H9 (cell line): ENCODE measurements at regions not wholly inside any gene's neighbourhood (a gene's known extent, or its start where the extent isn't known, plus 50 kb on each side); places are given as distances from the start of the nearest gene placed in this dataset.
A peak's percentile ranks its signal among the peaks of the same experiment; 100 is the strongest.

Experiments
- DNase-seq: peaks from one replicate; pipeline ENCODE4 v3.0.0-alpha.2; 2017
- H2AFZ ChIP-seq: one replicate; pipeline ENCODE4 v1.6.1; 2013; ENCODE audit warnings: mild to moderate bottlenecking, low read length, control low read depth, moderate library complexity
- H2AK5ac ChIP-seq: 2 replicates; pipeline ENCODE4 v1.6.1; 2013; ENCODE audit warnings: low read length, control low read depth, mixed read lengths; ENCODE audit not compliant: insufficient read length
- H2BK120ac ChIP-seq: one replicate; pipeline ENCODE4 v1.6.1; 2013; ENCODE audit warnings: low read depth, mild to moderate bottlenecking, low read length, control low read depth, inconsistent platforms; ENCODE audit not compliant: poor library complexity, severe bottlenecking
- H2BK12ac ChIP-seq: 2 replicates; pipeline ENCODE4 v1.6.1; 2013; ENCODE audit warnings: low read length, control low read depth, mixed read lengths, low read depth; ENCODE audit not compliant: insufficient read length
- H2BK15ac ChIP-seq: 2 replicates; pipeline ENCODE4 v1.6.1; 2013; ENCODE audit warnings: low read depth, low read length, control low read depth
- H2BK20ac ChIP-seq: one replicate; pipeline ENCODE4 v1.6.1; 2013; ENCODE audit warnings: low read depth, mild to moderate bottlenecking, low read length, control low read depth, inconsistent platforms; ENCODE audit not compliant: poor library complexity, severe bottlenecking
- H2BK5ac ChIP-seq: 2 replicates; pipeline ENCODE4 v1.6.1; 2013; ENCODE audit warnings: low read length, control low read depth, mixed read lengths; ENCODE audit not compliant: insufficient read length
- H3K14ac ChIP-seq: 2 replicates; pipeline ENCODE4 v1.6.1; 2013; ENCODE audit warnings: low read length, control low read depth; ENCODE audit not compliant: insufficient read depth
- H3K18ac ChIP-seq: 2 replicates; pipeline ENCODE4 v1.6.1; 2013; ENCODE audit warnings: low read depth, mild to moderate bottlenecking, mixed read lengths, low read length, control low read depth; ENCODE audit not compliant: insufficient read length
- H3K23ac ChIP-seq: 2 replicates; pipeline ENCODE4 v1.6.1; 2013; ENCODE audit warnings: low read length, control low read depth, mixed read lengths, low read depth; ENCODE audit not compliant: insufficient read length
- H3K23me2 ChIP-seq: 2 replicates; pipeline ENCODE4 v1.6.1; 2013; ENCODE audit warnings: low read depth, mild to moderate bottlenecking, mixed read lengths, low read length, control low read depth; ENCODE audit not compliant: insufficient read length, poor library complexity, severe bottlenecking
- H3K27ac ChIP-seq: 2 replicates; pipeline ENCODE4 v1.5.1; 2013; ENCODE audit warnings: low read length, control low read depth, mixed read lengths, low read depth; ENCODE audit not compliant: insufficient read length
- H3K27me3 ChIP-seq: 2 replicates; pipeline ENCODE4 v1.6.1; 2013; ENCODE audit warnings: low read length, control low read depth, inconsistent platforms; ENCODE audit not compliant: insufficient read depth
- H3K4ac ChIP-seq: 2 replicates; pipeline ENCODE4 v1.6.1; 2013; ENCODE audit warnings: low read depth, mild to moderate bottlenecking, control low read depth, inconsistent platforms, low read length, moderate library complexity
- H3K4me1 ChIP-seq: 2 replicates; pipeline ENCODE4 v1.6.1; 2013; ENCODE audit warnings: low read length, control low read depth, inconsistent platforms; ENCODE audit not compliant: insufficient read depth
- H3K4me2 ChIP-seq: 2 replicates; pipeline ENCODE4 v1.6.1; 2013; ENCODE audit warnings: low read length, control low read depth, mixed read lengths; ENCODE audit not compliant: insufficient read length, insufficient read depth
- H3K56ac ChIP-seq: 2 replicates; pipeline ENCODE4 v1.6.1; 2013; ENCODE audit warnings: low read depth, mild to moderate bottlenecking, mixed read lengths, low read length, control low read depth; ENCODE audit not compliant: insufficient read length
- H3K79me1 ChIP-seq: 2 replicates; pipeline ENCODE4 v1.6.1; 2013; ENCODE audit warnings: low read depth, mild to moderate bottlenecking, moderate library complexity, low read length, control low read depth, inconsistent platforms; ENCODE audit not compliant: insufficient read depth, poor library complexity, severe bottlenecking
- H3K79me2 ChIP-seq: 2 replicates; pipeline ENCODE4 v1.6.1; 2013; ENCODE audit warnings: low read length, control low read depth, inconsistent platforms; ENCODE audit not compliant: insufficient read depth
- H3K9ac ChIP-seq: 2 replicates; pipeline ENCODE4 v1.6.1; 2013; ENCODE audit warnings: low read length, control low read depth, mixed read lengths; ENCODE audit not compliant: insufficient read length; ENCODE audit errors: extremely low read depth
- H3K9me3 ChIP-seq: one replicate; pipeline ENCODE4 v1.6.1; 2013; ENCODE audit warnings: low read depth, low read length, inconsistent platforms; ENCODE audit not compliant: control insufficient read depth
- H3T11ph ChIP-seq: one replicate; pipeline ENCODE4 v1.6.1; 2013; ENCODE audit warnings: mild to moderate bottlenecking, low read length, control low read depth, inconsistent platforms
- H4K20me1 ChIP-seq: one replicate; pipeline ENCODE4 v1.6.1; 2013; ENCODE audit not compliant: control insufficient read depth, insufficient read length, insufficient read depth
- H4K5ac ChIP-seq: 2 replicates; pipeline ENCODE4 v1.6.1; 2013; ENCODE audit warnings: low read depth, mild to moderate bottlenecking, mixed read lengths, low read length, control low read depth; ENCODE audit not compliant: insufficient read length
- H4K8ac ChIP-seq: replicated peaks from 2 replicates; pipeline ENCODE4 v1.6.1; 2013; ENCODE audit warnings: low read length, control low read depth, mixed read lengths, low read depth; ENCODE audit not compliant: insufficient read length
- H4K91ac ChIP-seq: 2 replicates; pipeline ENCODE4 v1.6.1; 2013; ENCODE audit warnings: low read depth, mild to moderate bottlenecking, moderate library complexity, mixed read lengths, low read length, control low read depth; ENCODE audit not compliant: insufficient read length
- H3K27ac Mint-ChIP-seq, 3 experiments: 2 replicates in 2 of 3; 3 replicates in 1 of 3; pipeline ENCODE4 v1.8.0; 2020 to 2021; ENCODE audit warnings: mixed read lengths in 3 of 3, mild to moderate bottlenecking in 1 of 3, moderate library complexity in 1 of 3
- H3K27me3 Mint-ChIP-seq: 2 replicates; pipeline ENCODE4 v1.8.0; 2021; ENCODE audit warnings: low read depth, mild to moderate bottlenecking, moderate library complexity, mixed read lengths
- H3K36me3 Mint-ChIP-seq, 3 experiments: 2 replicates in 2 of 3; 3 replicates in 1 of 3; pipeline ENCODE4 v1.8.0; 2020 to 2021; ENCODE audit warnings: low read depth in 3 of 3, mixed read lengths in 3 of 3; ENCODE audit not compliant: insufficient read depth in 1 of 3
- H3K4me1 Mint-ChIP-seq, 2 experiments: 2 replicates each; pipeline ENCODE4 v1.8.0; 2020; ENCODE audit warnings: mixed read lengths in 2 of 2
- H3K4me3 Mint-ChIP-seq, 2 experiments: 2 replicates in 1 of 2; 3 replicates in 1 of 2; pipeline ENCODE4 v1.8.0; 2020 to 2021; ENCODE audit warnings: mild to moderate bottlenecking in 2 of 2, mixed read lengths in 2 of 2, moderate library complexity in 1 of 2
- H3K9me3 Mint-ChIP-seq, 2 experiments: 2 replicates in 1 of 2; 3 replicates in 1 of 2; pipeline ENCODE4 v1.8.0; 2020; ENCODE audit warnings: mild to moderate bottlenecking in 2 of 2, mixed read lengths in 2 of 2, moderate library complexity in 1 of 2
- WGBS: extraction: QIAGEN DNeasy Blood & Tissue Kit; methylation state at CpG from one replicate; pipeline ENCODE4 v1.1.7; 2013; ENCODE audit warnings: missing lambda C conversion rate, low lambda C conversion rate, mixed read lengths; ENCODE audit not compliant: insufficient read length; ENCODE audit errors: extremely low coverage; 5-methylcytosine and 5-hydroxymethylcytosine counted together
- TF ChIP-seq, protein P1 (sequence below): fragments of 200-600 bp; sonication (generic); conservative IDR thresholded peaks from 3 replicates; pipeline ENCODE4 v1.8.0; 2021; ENCODE audit warnings: antibody characterized with exemption, mild to moderate bottlenecking

DNA sequence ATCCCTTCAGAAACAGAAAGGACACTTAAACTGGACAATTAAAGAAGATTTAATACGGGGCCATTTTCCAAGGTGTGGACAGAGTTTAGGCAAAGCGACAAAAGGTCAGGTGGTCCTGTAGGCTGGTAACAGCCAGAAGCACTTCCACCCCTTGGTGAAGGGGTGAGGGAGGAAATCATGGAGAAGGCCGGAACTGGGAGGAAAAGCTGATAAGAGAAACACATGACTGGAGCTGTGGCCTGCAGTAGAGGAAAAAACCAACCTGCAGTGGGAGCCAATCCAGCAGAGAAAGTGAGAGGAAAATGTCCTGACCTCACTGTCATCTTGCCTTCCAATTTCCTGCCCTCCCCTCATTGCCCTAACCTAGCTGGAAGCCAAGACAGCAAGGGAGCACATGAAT, 249.8 kb downstream of the LMO4 start:
- Histone ChIP-seq H2BK120ac (no peak overlapping the region), H4K91ac (no peak overlapping the region), H3K56ac (no peak overlapping the region), H3K18ac (no peak overlapping the region), H3K79me2 (no peaks in the 10 kb centered on the region), H4K8ac (no peak overlapping the region), H3K23me2 (no peaks in the 10 kb centered on the region), H3K4me1 (no peaks in the 10 kb centered on the region), H2AFZ (no peak overlapping the region), H3K23ac (no peak overlapping the region), H3K79me1 (no peaks in the 10 kb centered on the region), H2BK5ac (no peak overlapping the region), H3K9ac (no peak overlapping the region), H3K27ac (no peak overlapping the region), H3T11ph (no peak overlapping the region), H3K14ac (no peak overlapping the region), H2AK5ac (no peak overlapping the region), H3K4ac (no peak overlapping the region; the same call in 1 of the 2 replicates), H3K9me3 (no peaks in the 10 kb centered on the region), H3K27me3 (no peaks in the 10 kb centered on the region), H2BK12ac (no peak overlapping the region), H4K20me1 (no peaks in the 10 kb centered on the region), H3K4me2 (no peak overlapping the region), H2BK20ac (no peak overlapping the region), H4K5ac (no peak overlapping the region), H2BK15ac (no peak overlapping the region)
- no peak for DNase-seq
- TF ChIP-seq, protein P1, sequence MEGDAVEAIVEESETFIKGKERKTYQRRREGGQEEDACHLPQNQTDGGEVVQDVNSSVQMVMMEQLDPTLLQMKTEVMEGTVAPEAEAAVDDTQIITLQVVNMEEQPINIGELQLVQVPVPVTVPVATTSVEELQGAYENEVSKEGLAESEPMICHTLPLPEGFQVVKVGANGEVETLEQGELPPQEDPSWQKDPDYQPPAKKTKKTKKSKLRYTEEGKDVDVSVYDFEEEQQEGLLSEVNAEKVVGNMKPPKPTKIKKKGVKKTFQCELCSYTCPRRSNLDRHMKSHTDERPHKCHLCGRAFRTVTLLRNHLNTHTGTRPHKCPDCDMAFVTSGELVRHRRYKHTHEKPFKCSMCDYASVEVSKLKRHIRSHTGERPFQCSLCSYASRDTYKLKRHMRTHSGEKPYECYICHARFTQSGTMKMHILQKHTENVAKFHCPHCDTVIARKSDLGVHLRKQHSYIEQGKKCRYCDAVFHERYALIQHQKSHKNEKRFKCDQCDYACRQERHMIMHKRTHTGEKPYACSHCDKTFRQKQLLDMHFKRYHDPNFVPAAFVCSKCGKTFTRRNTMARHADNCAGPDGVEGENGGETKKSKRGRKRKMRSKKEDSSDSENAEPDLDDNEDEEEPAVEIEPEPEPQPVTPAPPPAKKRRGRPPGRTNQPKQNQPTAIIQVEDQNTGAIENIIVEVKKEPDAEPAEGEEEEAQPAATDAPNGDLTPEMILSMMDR, result no peak
- H3K4me3 Mint-ChIP-seq, result no peak overlapping the region; a peak in 1 of 5 replicates
- no peaks in the 10 kb centered on the region for H3K27me3 Mint-ChIP-seq
- H3K9me3 Mint-ChIP-seq, result no peaks in the 10 kb centered on the region
- no CpG with 5 or more reads among the region's 3 CpGs for WGBS
- H3K36me3 Mint-ChIP-seq, result no peaks in the 10 kb centered on the region
- peak overlapping the region in 2 of 3 experiments; percentile 54 to 56; a peak in 1 of 7 replicates for H3K27ac Mint-ChIP-seq
- H3K4me1 Mint-ChIP-seq, result no peaks in the 10 kb centered on the region
